Uterus (tissue), 2 donors: ENCODE measurements at regions not wholly inside any gene's neighbourhood (a gene's known extent, or its start where the extent isn't known, plus 50 kb on each side); places are given as distances from the start of the nearest gene placed in this dataset.

ENCODE experiments used
- POLR2A ChIP-seq, 2 donors: fragments of 450-650 bp; IDR thresholded peaks; one replicate each; pipeline ENCODE4 v1.6.1; 2016; ENCODE audit warnings: antibody characterized with exemption in 2 of 2, mild to moderate bottlenecking in 1 of 2, moderate library complexity in 1 of 2
- TF ChIP-seq, protein P1 (sequence below), 4 experiments: fragments of 200-600 bp in 2 of 4; fragments of 450-650 bp in 2 of 4; sonication (generic) in 2 of 4; IDR thresholded peaks; one replicate each; pipeline ENCODE4 v1.5.1; 2016 to 2019; ENCODE audit warnings: antibody characterized with exemption in 4 of 4, mild to moderate bottlenecking in 2 of 4, moderate library complexity in 1 of 4

GRCh38 chr18:76064998-76065397, 430.0 kb downstream of the ZNF516 start:
- TF ChIP-seq, protein P1, sequence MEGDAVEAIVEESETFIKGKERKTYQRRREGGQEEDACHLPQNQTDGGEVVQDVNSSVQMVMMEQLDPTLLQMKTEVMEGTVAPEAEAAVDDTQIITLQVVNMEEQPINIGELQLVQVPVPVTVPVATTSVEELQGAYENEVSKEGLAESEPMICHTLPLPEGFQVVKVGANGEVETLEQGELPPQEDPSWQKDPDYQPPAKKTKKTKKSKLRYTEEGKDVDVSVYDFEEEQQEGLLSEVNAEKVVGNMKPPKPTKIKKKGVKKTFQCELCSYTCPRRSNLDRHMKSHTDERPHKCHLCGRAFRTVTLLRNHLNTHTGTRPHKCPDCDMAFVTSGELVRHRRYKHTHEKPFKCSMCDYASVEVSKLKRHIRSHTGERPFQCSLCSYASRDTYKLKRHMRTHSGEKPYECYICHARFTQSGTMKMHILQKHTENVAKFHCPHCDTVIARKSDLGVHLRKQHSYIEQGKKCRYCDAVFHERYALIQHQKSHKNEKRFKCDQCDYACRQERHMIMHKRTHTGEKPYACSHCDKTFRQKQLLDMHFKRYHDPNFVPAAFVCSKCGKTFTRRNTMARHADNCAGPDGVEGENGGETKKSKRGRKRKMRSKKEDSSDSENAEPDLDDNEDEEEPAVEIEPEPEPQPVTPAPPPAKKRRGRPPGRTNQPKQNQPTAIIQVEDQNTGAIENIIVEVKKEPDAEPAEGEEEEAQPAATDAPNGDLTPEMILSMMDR (IDR thresholded peaks at IDR 0.05), result no peak
- TF ChIP-seq POLR2A (IDR thresholded peaks at IDR 0.05), result no peak
